Esophagus squamous epithelium (tissue), 5 donors: ENCODE measurements at regions not wholly inside any gene's neighbourhood (a gene's known extent, or its start where the extent isn't known, plus 50 kb on each side); places are given as distances from the start of the nearest gene placed in this dataset.

Experiments used
- DNase-seq: peaks from one replicate; lab custom pipeline; 2025; lab: John Stamatoyannopoulos, UW
- H3K27ac ChIP-seq, 4 donors: fragments of 200-600 bp; sonication (generic); one replicate each; pipeline ENCODE4 v1.5.1; 2016 to 2019; ENCODE audit warnings: mild to moderate bottlenecking in 1 of 4
- H3K27me3 ChIP-seq, 4 donors: fragments of 200-600 bp; sonication (generic); 1 replicate in 3 of 4; 2 replicates in 1 of 4; pipeline versions ENCODE4 v1.5.1 to v1.6.0; 2017 to 2021; ENCODE audit warnings: antibody characterized with exemption in 1 of 4
- H3K36me3 ChIP-seq, 3 donors: fragments of 200-600 bp; sonication (generic); one replicate each; pipeline ENCODE4 v1.5.1; 2016 to 2019
- H3K4me1 ChIP-seq, 3 donors: fragments of 200-600 bp; sonication (generic); one replicate each; pipeline ENCODE4 v1.5.1; 2017 to 2019
- H3K4me3 ChIP-seq, 4 donors: fragments of 200-600 bp; sonication (generic); 1 replicate in 3 of 4; 2 replicates in 1 of 4; pipeline ENCODE4 v1.5.1; 2016 to 2019; ENCODE audit warnings: mild to moderate bottlenecking in 2 of 4, moderate library complexity in 1 of 4
- H3K9me3 ChIP-seq, 3 donors: fragments of 200-600 bp; sonication (generic); one replicate each; pipeline ENCODE4 v1.5.1; 2016 to 2019
- POLR2A ChIP-seq, 4 donors: fragments of 450-650 bp; IDR thresholded peaks; one replicate each; pipeline ENCODE4 v1.6.1; 2017; ENCODE audit warnings: antibody characterized with exemption in 4 of 4, mild to moderate bottlenecking in 4 of 4, moderate library complexity in 3 of 4
- WGBS, 2 donors: methylation state at CpG; one replicate each; pipeline ENCODE4 v1.1.5; 2018; 5-methylcytosine and 5-hydroxymethylcytosine counted together
- intact Hi-C: fragments of 100-400 bp; cut with DNase I; formaldehyde crosslinking; loops from one replicate; pipeline ENCODE4 v1.15.0; 2022
- TF ChIP-seq, protein P1 (sequence below), 6 experiments: fragments of 450-650 bp in 4 of 6; fragments of 200-600 bp in 2 of 6; sonication (generic) in 2 of 6; IDR thresholded peaks; one replicate each; pipeline ENCODE4 v1.5.1; 2016 to 2019; ENCODE audit warnings: antibody characterized with exemption in 6 of 6, mild to moderate bottlenecking in 4 of 6, moderate library complexity in 4 of 6
- donor health status: DM: yes; HTN: yes; CAD: no.

DNA sequence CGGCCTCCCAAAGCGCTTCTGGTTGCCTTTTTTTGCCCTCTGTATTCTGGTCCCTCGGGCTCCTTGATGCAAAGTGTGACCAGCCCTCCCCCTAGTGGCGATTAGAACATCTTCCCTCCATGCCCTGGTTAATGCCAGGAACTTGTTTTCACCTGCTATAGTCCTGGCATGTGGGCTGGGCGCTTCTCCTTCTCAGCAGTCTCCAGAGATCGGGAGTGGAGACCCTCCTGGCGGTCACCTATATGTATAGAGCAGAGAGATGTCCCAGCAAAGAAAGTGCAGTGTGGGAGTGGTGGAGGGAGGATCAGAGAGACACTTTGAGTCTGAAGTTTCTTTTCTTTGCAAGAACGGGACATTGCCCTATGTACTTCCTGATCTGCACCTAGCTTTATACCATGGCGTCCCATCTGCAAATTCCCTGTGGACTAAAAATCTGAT lies 264.1 kb downstream of the OTUD1 start:
- H3K4me3 ChIP-seq, result peak overlapping the region in 1 of 4 donors; percentile 26
- no peak for TF ChIP-seq POLR2A (IDR thresholded peaks at IDR 0.05)
- TF ChIP-seq, protein P1, sequence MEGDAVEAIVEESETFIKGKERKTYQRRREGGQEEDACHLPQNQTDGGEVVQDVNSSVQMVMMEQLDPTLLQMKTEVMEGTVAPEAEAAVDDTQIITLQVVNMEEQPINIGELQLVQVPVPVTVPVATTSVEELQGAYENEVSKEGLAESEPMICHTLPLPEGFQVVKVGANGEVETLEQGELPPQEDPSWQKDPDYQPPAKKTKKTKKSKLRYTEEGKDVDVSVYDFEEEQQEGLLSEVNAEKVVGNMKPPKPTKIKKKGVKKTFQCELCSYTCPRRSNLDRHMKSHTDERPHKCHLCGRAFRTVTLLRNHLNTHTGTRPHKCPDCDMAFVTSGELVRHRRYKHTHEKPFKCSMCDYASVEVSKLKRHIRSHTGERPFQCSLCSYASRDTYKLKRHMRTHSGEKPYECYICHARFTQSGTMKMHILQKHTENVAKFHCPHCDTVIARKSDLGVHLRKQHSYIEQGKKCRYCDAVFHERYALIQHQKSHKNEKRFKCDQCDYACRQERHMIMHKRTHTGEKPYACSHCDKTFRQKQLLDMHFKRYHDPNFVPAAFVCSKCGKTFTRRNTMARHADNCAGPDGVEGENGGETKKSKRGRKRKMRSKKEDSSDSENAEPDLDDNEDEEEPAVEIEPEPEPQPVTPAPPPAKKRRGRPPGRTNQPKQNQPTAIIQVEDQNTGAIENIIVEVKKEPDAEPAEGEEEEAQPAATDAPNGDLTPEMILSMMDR (IDR thresholded peaks at IDR 0.05), result peak; percentile 45 to 72 (median 70)
- peaks cover 0 to 28% (median 0%) of the 10 kb centered on the region in 4 donors for H3K27me3 ChIP-seq
- DNase-seq, result no peak
- H3K27ac ChIP-seq, result no peak overlapping the region
- no peaks in the 10 kb centered on the region for H3K9me3 ChIP-seq
- peaks cover 0 to 6% (median 0%) of the 10 kb centered on the region in 3 donors for H3K4me1 ChIP-seq
- intact Hi-C loops, result loop anchor here (10.0 kb wide), 1 partner anchor 388 kb away; no protein-coding TSS in a partner anchor
- 8 to 12% methylated on average over 6 of the region's 9 CpGs for WGBS, 2 donors
- H3K36me3 ChIP-seq, result no peaks in the 10 kb centered on the region

GRCh38 chr10:23715363-23715762 lies 276.5 kb downstream of the OTUD1 start:
- DNase-seq, result no peak
- intact Hi-C loops, result no loop called here
- no peak overlapping the region for H3K27ac ChIP-seq

DNA sequence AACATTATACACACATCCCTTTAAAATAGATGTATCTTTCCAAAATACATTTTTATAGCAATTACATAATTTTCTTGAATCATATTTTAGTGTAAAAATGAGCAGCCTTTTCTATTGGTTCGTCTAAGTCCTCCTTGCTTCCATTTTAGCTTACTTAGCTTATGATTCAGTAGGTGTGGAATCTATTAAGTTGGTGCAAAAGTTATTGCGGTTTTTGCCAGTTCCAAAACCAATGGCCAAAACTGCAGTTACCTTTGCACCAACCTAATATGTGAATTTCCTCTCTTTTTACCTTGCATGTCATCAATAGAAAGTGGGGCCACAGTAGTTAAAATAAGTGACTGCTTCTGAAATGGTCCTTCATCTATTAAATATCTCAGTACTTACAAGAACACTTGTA lies 279.0 kb downstream of the OTUD1 start:
- no peak for DNase-seq
- H3K36me3 ChIP-seq, result no peaks in the 10 kb centered on the region
- 33 to 60% methylated on average over 2 of the region's 2 CpGs for WGBS, 2 donors
- H3K4me1 ChIP-seq, result no peaks in the 10 kb centered on the region
- H3K27me3 ChIP-seq, result peaks cover 0 to 9% (median 0%) of the 10 kb centered on the region in 4 donors
- no peak overlapping the region for H3K27ac ChIP-seq
- no peaks in the 10 kb centered on the region for H3K9me3 ChIP-seq
- intact Hi-C loops, result no loop called here
- H3K4me3 ChIP-seq, result no peak overlapping the region
- TF ChIP-seq, protein P1 (IDR thresholded peaks at IDR 0.05), result no peak
- TF ChIP-seq POLR2A (IDR thresholded peaks at IDR 0.05), result no peak

More at GRCh38 chr10:23715363-23715762, 276.5 kb downstream of the OTUD1 start:
- Histone ChIP-seq H3K27me3 (peaks cover 0 to 9% (median 0%) of the 10 kb centered on the region in 4 donors), H3K9me3 (no peaks in the 10 kb centered on the region), H3K36me3 (no peaks in the 10 kb centered on the region), H3K4me1 (no peaks in the 10 kb centered on the region), H3K4me3 (no peak overlapping the region)
- TF ChIP-seq POLR2A (IDR thresholded peaks at IDR 0.05), result no peak
- WGBS, 2 donors, result 86 to 100% methylated on average over 1 of the region's 1 CpG

- Histone ChIP-seq H3K4me1 (no peaks in the 10 kb centered on the region), H3K27ac (no peak overlapping the region), H3K36me3 (no peaks in the 10 kb centered on the region), H3K4me3 (no peak overlapping the region), H3K27me3 (peaks cover 0 to 9% (median 0%) of the 10 kb centered on the region in 4 donors), H3K9me3 (no peaks in the 10 kb centered on the region)
- TF ChIP-seq, protein P1 (IDR thresholded peaks at IDR 0.05), result no peak
- TF ChIP-seq POLR2A (IDR thresholded peaks at IDR 0.05), result no peak
- DNase-seq, result no peak
- intact Hi-C loops, result no loop called here
- WGBS, 2 donors, result 76 to 78% methylated on average over 3 of the region's 3 CpGs
Observed at GRCh38 chr10:23718946-23719345, 280.1 kb downstream of the OTUD1 start.

GRCh38 chr10:23723796-23724195 lies 284.9 kb downstream of the OTUD1 start:
- no peak overlapping the region for H3K27ac ChIP-seq
- no peaks in the 10 kb centered on the region for H3K27me3 ChIP-seq
- no peak overlapping the region for H3K4me3 ChIP-seq
- no peak for DNase-seq
- no peaks in the 10 kb centered on the region for H3K4me1 ChIP-seq
- no peaks in the 10 kb centered on the region for H3K36me3 ChIP-seq
- intact Hi-C loops, result no loop called here
- WGBS, 2 donors, result 76 to 81% methylated on average over 6 of the region's 6 CpGs
- TF ChIP-seq, protein P1 (IDR thresholded peaks at IDR 0.05), result no peak
- TF ChIP-seq POLR2A (IDR thresholded peaks at IDR 0.05), result no peak
- no peaks in the 10 kb centered on the region for H3K9me3 ChIP-seq

DNA sequence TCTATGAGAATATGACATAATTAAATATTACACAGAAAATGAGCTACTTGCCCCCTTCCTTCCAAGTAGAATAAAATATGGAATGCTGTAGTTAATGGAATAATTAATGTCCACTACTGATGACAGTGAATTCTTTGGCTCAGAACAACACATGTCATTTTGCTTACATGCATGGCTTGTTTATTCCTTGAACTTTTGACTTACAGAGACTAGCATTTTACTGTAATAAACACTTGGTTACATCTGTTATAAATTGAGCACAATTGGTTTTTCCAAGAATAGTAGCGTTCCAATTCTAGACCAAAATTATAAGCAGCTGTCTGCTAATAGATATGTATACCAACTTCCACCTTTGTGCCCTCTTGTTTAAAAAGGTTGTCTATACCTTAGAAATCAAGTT lies 286.7 kb downstream of the OTUD1 start:
- Histone ChIP-seq H3K27me3 (no peaks in the 10 kb centered on the region), H3K36me3 (no peaks in the 10 kb centered on the region), H3K27ac (no peak overlapping the region), H3K9me3 (no peaks in the 10 kb centered on the region), H3K4me1 (no peaks in the 10 kb centered on the region), H3K4me3 (no peak overlapping the region)
- DNase-seq, result no peak
- intact Hi-C loops, result no loop called here
- WGBS, 2 donors, result 44 to 65% methylated on average over 1 of the region's 1 CpG
- TF ChIP-seq, protein P1 (IDR thresholded peaks at IDR 0.05), result no peak
- no peak for TF ChIP-seq POLR2A (IDR thresholded peaks at IDR 0.05)
